Tibial artery (tissue), 4 donors: ENCODE measurements at regions not wholly inside any gene's neighbourhood (a gene's known extent, or its start where the extent isn't known, plus 50 kb on each side); places are given as distances from the start of the nearest gene placed in this dataset.
"Not testable (repeated sequence)": the region's sequence is repeated elsewhere in the genome, so short reads cannot be mapped to it uniquely, and the experiment has no call there.

Experiments
- DNase-seq, 2 donors: peaks; one replicate each; pipeline ENCODE4 v3.0.0-alpha.2; 2019
- H3K27ac ChIP-seq, 2 donors: fragments of 200-600 bp; sonication (generic) in 1 of 2; 1 replicate in 1 of 2; 2 replicates in 1 of 2; pipeline ENCODE4 v1.5.1; 2018 to 2019; ENCODE audit warnings: mild to moderate bottlenecking in 1 of 2
- H3K27me3 ChIP-seq, 2 donors: fragments of 200-600 bp; sonication (generic) in 1 of 2; one replicate each; pipeline versions ENCODE4 v1.5.1 to v1.6.0; 2016 to 2019
- H3K36me3 ChIP-seq, 3 donors: fragments of 200-600 bp; sonication (generic) in 2 of 3; one replicate each; pipeline ENCODE4 v1.5.1; 2016 to 2019; ENCODE audit warnings: mild to moderate bottlenecking in 2 of 3
- H3K4me1 ChIP-seq, 4 donors: fragments of 200-600 bp; sonication (generic) in 2 of 4; 1 replicate in 3 of 4; 2 replicates in 1 of 4; pipeline ENCODE4 v1.5.1; 2016 to 2019
- H3K4me3 ChIP-seq, 2 donors: fragments of 200-600 bp; sonication (generic) in 1 of 2; 1 replicate in 1 of 2; 2 replicates in 1 of 2; pipeline ENCODE4 v1.5.1; 2018 to 2019; ENCODE audit warnings: mild to moderate bottlenecking in 2 of 2
- H3K9me3 ChIP-seq, 3 donors: fragments of 200-600 bp; sonication (generic) in 1 of 3; one replicate each; pipeline ENCODE4 v1.5.1; 2016 to 2019
- CTCF ChIP-seq, 2 experiments: fragments of 200-600 bp in 1 of 2; fragments of 450-650 bp in 1 of 2; IDR thresholded peaks; one replicate each; pipeline ENCODE4 v1.5.1; 2017 to 2019; ENCODE audit warnings: antibody characterized with exemption in 2 of 2, mild to moderate bottlenecking in 1 of 2, moderate library complexity in 1 of 2
- intact Hi-C: fragments of 100-400 bp; cut with DNase I; formaldehyde crosslinking; loops from one replicate; pipeline ENCODE4 v1.15.0; 2023; ENCODE audit warnings: low total_unique reads

GRCh38 chr12:47409310-47409987 is 296.4 kb downstream of the RPAP3 start:
- intact Hi-C loops = no loop called here
- no peak overlapping the region for H3K4me3 ChIP-seq
- H3K36me3 ChIP-seq = no peaks in the 10 kb centered on the region
- no peak for DNase-seq
- peaks cover 0 to 16% (median 4%) of the 10 kb centered on the region in 4 donors for H3K4me1 ChIP-seq
- no peak for TF ChIP-seq CTCF (IDR thresholded peaks at IDR 0.05)
- no peaks in the 10 kb centered on the region for H3K27me3 ChIP-seq
- H3K27ac ChIP-seq = no peak overlapping the region
- H3K9me3 ChIP-seq = no peaks in the 10 kb centered on the region

- Histone ChIP-seq H3K4me3 (no peak overlapping the region), H3K4me1 (peaks cover 0 to 16% (median 4%) of the 10 kb centered on the region in 4 donors), H3K27ac (no peak overlapping the region), H3K27me3 (no peaks in the 10 kb centered on the region), H3K36me3 (no peaks in the 10 kb centered on the region), H3K9me3 (no peaks in the 10 kb centered on the region)
- TF ChIP-seq CTCF (IDR thresholded peaks at IDR 0.05) = no peak
- intact Hi-C loops = no loop called here
- no peak for DNase-seq
Measured at GRCh38 chr12:47408171-47408871, 297.5 kb downstream of the RPAP3 start.

GRCh38 chr12:47407463-47408129 is 298.2 kb downstream of the RPAP3 start:
- Histone ChIP-seq H3K4me3 (no peak overlapping the region), H3K36me3 (no peaks in the 10 kb centered on the region), H3K27me3 (no peaks in the 10 kb centered on the region), H3K9me3 (no peaks in the 10 kb centered on the region), H3K27ac (no peak overlapping the region), H3K4me1 (peaks cover 0 to 16% (median 4%) of the 10 kb centered on the region in 4 donors)
- intact Hi-C loops = no loop called here
- no peak for TF ChIP-seq CTCF (IDR thresholded peaks at IDR 0.05)
- DNase-seq = no peak

GRCh38 chr12:47403681-47404080 is 302.1 kb downstream of the RPAP3 start:
- no peak for DNase-seq
- no peaks in the 10 kb centered on the region for H3K36me3 ChIP-seq
- intact Hi-C loops = no loop called here
- no peak overlapping the region for H3K4me3 ChIP-seq
- no peaks in the 10 kb centered on the region for H3K27me3 ChIP-seq
- no peaks in the 10 kb centered on the region for H3K9me3 ChIP-seq
- peaks cover 0 to 13% (median 4%) of the 10 kb centered on the region in 4 donors for H3K4me1 ChIP-seq
- no peak overlapping the region for H3K27ac ChIP-seq
- no peak for TF ChIP-seq CTCF (IDR thresholded peaks at IDR 0.05)

- intact Hi-C loops, H3K4me1 ChIP-seq, H3K27me3 ChIP-seq, DNase-seq, H3K9me3 ChIP-seq, H3K36me3 ChIP-seq, H3K27ac ChIP-seq, H3K4me3 ChIP-seq: not testable (repeated sequence)
Measured at GRCh38 chr12:47401196-47401595, 304.6 kb downstream of the RPAP3 start.

GRCh38 chr12:47400266-47400665 is 305.6 kb downstream of the RPAP3 start:
- intact Hi-C loops = no loop called here

More at GRCh38 chr12:47400266-47400665, 305.6 kb downstream of the RPAP3 start:
- H3K4me3 ChIP-seq = no peak overlapping the region
- no peak for DNase-seq
- H3K27ac ChIP-seq = no peak overlapping the region
- H3K36me3 ChIP-seq = no peaks in the 10 kb centered on the region
- no peak for TF ChIP-seq CTCF (IDR thresholded peaks at IDR 0.05)
- H3K4me1 ChIP-seq = no peaks in the 10 kb centered on the region
- peaks cover 0 to 5% (median 3%) of the 10 kb centered on the region in 3 donors for H3K9me3 ChIP-seq
- H3K27me3 ChIP-seq = no peaks in the 10 kb centered on the region
